H1 (cell line): ENCODE measurements at regions not wholly inside any gene's neighbourhood (a gene's known extent, or its start where the extent isn't known, plus 50 kb on each side); places are given as distances from the start of the nearest gene placed in this dataset.

Experiments
- GABPA ChIP-seq: IDR thresholded peaks from 2 replicates; pipeline ENCODE4 v1.6.1; 2011; ENCODE audit warnings: mild to moderate bottlenecking, low read length, moderate library complexity, borderline replicate concordance; ENCODE audit not compliant: insufficient read depth
- GTF2F1 ChIP-seq: IDR thresholded peaks from 2 replicates; pipeline ENCODE4 v1.6.1; 2012; ENCODE audit warnings: low read depth, low read length, improper control_type of control experiment, borderline replicate concordance

GRCh38 chr2:153405196-153405595 is 73.4 kb downstream of the RPRM start (continued):
- no peak for TF ChIP-seq GABPA
- TF ChIP-seq GTF2F1 = no peak
